ENCODE measurements at regions not wholly inside any gene's neighbourhood (a gene's known extent, or its start where the extent isn't known, plus 50 kb on each side); places are given as distances from the start of the nearest gene placed in this dataset.

DNA sequence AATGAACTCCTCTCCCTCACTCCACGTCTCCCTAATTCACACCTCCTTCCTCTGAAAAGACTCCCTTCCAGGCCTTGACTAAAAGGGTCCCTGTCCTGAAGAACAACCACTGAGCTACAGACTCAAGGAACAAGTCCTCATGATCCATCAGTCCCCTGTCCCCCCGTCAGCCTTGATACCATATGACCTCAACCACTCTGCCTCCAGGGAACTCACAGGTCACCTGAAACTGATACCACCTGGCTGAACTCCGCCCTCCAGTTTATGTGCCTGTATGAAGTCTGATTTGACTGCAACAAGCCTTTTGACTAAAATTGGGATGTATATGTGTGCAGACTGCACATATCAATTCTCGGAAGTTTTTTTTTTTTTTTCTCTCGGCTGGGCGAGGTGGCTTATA is 88.7 kb downstream of the UGCG start:
- CTCF ChIA-PET, result interaction anchor here (0.6 to 0.7 kb wide), 2 partner anchors 28 to 44 kb away, joined by 3 read pairs; no protein-coding TSS in a partner anchor
- H3K36me3 Mint-ChIP-seq (ENCODE audit: low read depth), result no peaks in the 10 kb centered on the region
- no peak for DNase-seq
- H3K9me3 Mint-ChIP-seq, result peaks cover 4% of the 10 kb centered on the region
- no peak overlapping the region for H3K27ac Mint-ChIP-seq
- H3K4me3 Mint-ChIP-seq, result no peak overlapping the region
- H3K27me3 Mint-ChIP-seq, result peaks cover 4% of the 10 kb centered on the region
- peaks cover 35% of the 10 kb centered on the region for H3K4me1 Mint-ChIP-seq
- POLR2A ChIA-PET, result no interaction called here

DNA sequence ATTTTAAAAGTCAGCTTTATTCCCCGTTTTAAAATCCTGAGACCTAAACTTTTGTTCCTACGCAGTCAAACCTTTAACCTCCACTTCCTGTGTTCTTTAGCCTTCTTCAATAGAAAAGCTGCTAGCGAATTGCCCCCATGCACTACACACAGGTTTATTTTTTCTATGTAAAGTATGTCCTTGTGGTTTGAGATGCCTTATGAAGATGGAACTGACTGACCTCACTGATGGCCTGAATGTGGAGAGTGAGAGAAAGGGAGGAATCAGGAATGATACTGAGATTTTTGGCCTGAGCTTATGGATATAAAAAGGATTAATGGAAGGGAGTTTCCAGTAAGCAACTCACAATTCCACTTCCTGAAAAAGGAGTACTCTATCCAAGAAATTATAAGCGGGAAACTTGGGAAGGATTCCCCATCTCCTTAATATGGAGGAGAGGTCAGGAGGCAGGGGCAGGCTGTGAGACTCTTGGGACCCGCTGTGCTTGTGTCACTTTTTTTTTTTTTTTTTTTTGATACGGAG is 89.5 kb downstream of the UGCG start:
- peaks cover 35% of the 10 kb centered on the region for H3K4me1 Mint-ChIP-seq
- no peaks in the 10 kb centered on the region for H3K36me3 Mint-ChIP-seq (ENCODE audit: low read depth)
- H3K27ac Mint-ChIP-seq, result no peak overlapping the region
- peaks cover 4% of the 10 kb centered on the region for H3K9me3 Mint-ChIP-seq
- no peak for DNase-seq
- ChIA-PET CTCF (interaction anchor here (0.6 to 1.2 kb wide), 4 partner anchors 8 to 347 kb away, joined by 3 to 6 read pairs (median 3); no protein-coding TSS in a partner anchor), POLR2A (no interaction called here)
- no peak overlapping the region for H3K4me3 Mint-ChIP-seq
- H3K27me3 Mint-ChIP-seq, result peaks cover 4% of the 10 kb centered on the region

All from activated CD4-positive, alpha-beta T cell treated with anti-CD3 and anti-CD28 coated beads, Interleukin-2, amount 10 ng/mL, durations not matched to agents 7 days and 5 days (primary cell).